Mammary epithelial cell (primary cell): ENCODE measurements at regions not wholly inside any gene's neighbourhood (a gene's known extent, or its start where the extent isn't known, plus 50 kb on each side); places are given as distances from the start of the nearest gene placed in this dataset.

Experiments used
- EZH2 ChIP-seq: IDR thresholded peaks from 2 replicates; pipeline ENCODE4 v1.6.1; 2012; ENCODE audit warnings: low read length, inconsistent platforms, borderline replicate concordance
- TF ChIP-seq, protein P1 (sequence below), 2 donors: IDR thresholded peaks in 1 of 2; conservative IDR thresholded peaks in 1 of 2; 2 replicates each; pipeline ENCODE4 v1.5.1; 2011 to 2012; ENCODE audit warnings: inconsistent platforms in 2 of 2, low read length in 2 of 2, mild to moderate bottlenecking in 2 of 2, control low read depth in 1 of 2, low read depth in 1 of 2; ENCODE audit not compliant: insufficient read depth in 1 of 2; ENCODE audit errors: extremely low read depth in 1 of 2

DNA sequence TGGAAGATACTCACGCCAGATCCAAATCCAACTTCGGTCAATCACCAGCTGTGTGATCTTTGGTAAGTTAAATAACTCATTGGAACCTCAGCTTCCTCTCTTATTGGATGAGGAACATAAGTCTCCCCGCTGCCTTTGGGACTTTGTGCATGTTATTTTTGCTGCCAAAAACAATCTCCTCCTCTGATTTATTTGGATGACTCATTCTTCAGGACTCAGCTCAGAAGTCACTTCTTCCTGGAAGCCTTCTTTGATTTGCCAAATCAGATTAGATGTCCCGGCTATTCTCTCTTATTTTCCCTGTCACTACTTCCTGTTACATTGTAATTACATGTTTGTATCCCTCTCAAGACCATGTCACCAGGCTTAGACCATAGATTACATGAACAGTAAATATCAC is 138.0 kb upstream of the BOD1L1 start:
- TF ChIP-seq, protein P1, sequence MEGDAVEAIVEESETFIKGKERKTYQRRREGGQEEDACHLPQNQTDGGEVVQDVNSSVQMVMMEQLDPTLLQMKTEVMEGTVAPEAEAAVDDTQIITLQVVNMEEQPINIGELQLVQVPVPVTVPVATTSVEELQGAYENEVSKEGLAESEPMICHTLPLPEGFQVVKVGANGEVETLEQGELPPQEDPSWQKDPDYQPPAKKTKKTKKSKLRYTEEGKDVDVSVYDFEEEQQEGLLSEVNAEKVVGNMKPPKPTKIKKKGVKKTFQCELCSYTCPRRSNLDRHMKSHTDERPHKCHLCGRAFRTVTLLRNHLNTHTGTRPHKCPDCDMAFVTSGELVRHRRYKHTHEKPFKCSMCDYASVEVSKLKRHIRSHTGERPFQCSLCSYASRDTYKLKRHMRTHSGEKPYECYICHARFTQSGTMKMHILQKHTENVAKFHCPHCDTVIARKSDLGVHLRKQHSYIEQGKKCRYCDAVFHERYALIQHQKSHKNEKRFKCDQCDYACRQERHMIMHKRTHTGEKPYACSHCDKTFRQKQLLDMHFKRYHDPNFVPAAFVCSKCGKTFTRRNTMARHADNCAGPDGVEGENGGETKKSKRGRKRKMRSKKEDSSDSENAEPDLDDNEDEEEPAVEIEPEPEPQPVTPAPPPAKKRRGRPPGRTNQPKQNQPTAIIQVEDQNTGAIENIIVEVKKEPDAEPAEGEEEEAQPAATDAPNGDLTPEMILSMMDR (conservative IDR thresholded peaks at IDR 0.05 in 1 of 2, IDR thresholded peaks at IDR 0.05 in 1 of 2; ENCODE audit: extremely low read depth in 1 of 2, insufficient read depth in 1 of 2, low read depth in 1 of 2, low read length in 2 of 2) = no peak
- no peak for TF ChIP-seq EZH2
